Gastrocnemius medialis (tissue), 4 donors: ENCODE measurements at regions not wholly inside any gene's neighbourhood (a gene's known extent, or its start where the extent isn't known, plus 50 kb on each side); places are given as distances from the start of the nearest gene placed in this dataset.
"Not testable (repeated sequence)": the region's sequence is repeated elsewhere in the genome, so short reads cannot be mapped to it uniquely, and the experiment has no call there.

Experiments
- ATAC-seq, 2 donors: fragments of 150-250 bp; one replicate each; pipeline ENCODE4 v1.9.1; 2016
- DNase-seq, 2 donors: peaks; one replicate each; pipeline ENCODE4 v3.0.0-alpha.2; 2019
- H3K27ac ChIP-seq, 4 donors: fragments of 200-600 bp; sonication (generic); 1 replicate in 1 of 4; 2 replicates in 3 of 4; pipeline ENCODE4 v1.5.1; 2016 to 2018; ENCODE audit warnings: mild to moderate bottlenecking in 2 of 4, moderate library complexity in 1 of 4
- H3K27me3 ChIP-seq, 3 donors: fragments of 200-600 bp; sonication (generic) in 2 of 3; 1 replicate in 1 of 3; 2 replicates in 2 of 3; pipeline versions ENCODE4 v1.5.1 to v1.6.0; 2016 to 2019; ENCODE audit warnings: mild to moderate bottlenecking in 1 of 3, moderate library complexity in 1 of 3
- H3K36me3 ChIP-seq, 2 donors: fragments of 200-600 bp; sonication (generic) in 1 of 2; one replicate each; pipeline ENCODE4 v1.5.1; 2017 to 2018
- H3K4me1 ChIP-seq, 2 donors: fragments of 200-600 bp; sonication (generic) in 1 of 2; one replicate each; pipeline ENCODE4 v1.5.1; 2016 to 2017; ENCODE audit warnings: mild to moderate bottlenecking in 2 of 2
- H3K4me3 ChIP-seq, 4 donors: fragments of 200-600 bp; sonication (generic) in 3 of 4; 1 replicate in 1 of 4; 2 replicates in 3 of 4; pipeline ENCODE4 v1.5.1; 2016 to 2019; ENCODE audit warnings: mild to moderate bottlenecking in 2 of 4
- H3K9me3 ChIP-seq, 3 donors: fragments of 200-600 bp; sonication (generic) in 2 of 3; 1 replicate in 1 of 3; 2 replicates in 2 of 3; pipeline ENCODE4 v1.5.1; 2016 to 2019
- CTCF ChIP-seq, 5 experiments: fragments of 450-650 bp in 3 of 5; fragments of 200-600 bp in 2 of 5; sonication (generic) in 2 of 5; IDR thresholded peaks in 4 of 5; conservative IDR thresholded peaks in 1 of 5; 1 replicate in 4 of 5; 2 replicates in 1 of 5; pipeline ENCODE4 v1.5.1; 2016 to 2019; ENCODE audit warnings: antibody characterized with exemption in 5 of 5, mild to moderate bottlenecking in 3 of 5, moderate library complexity in 3 of 5
- POLR2A ChIP-seq, 2 donors: fragments of 450-650 bp; IDR thresholded peaks; one replicate each; pipeline ENCODE4 v1.6.1; 2017; ENCODE audit warnings: antibody characterized with exemption in 2 of 2, mild to moderate bottlenecking in 2 of 2, moderate library complexity in 2 of 2
- in situ Hi-C, 4 donors: fragments of 200-750 bp; cut with MboI; loops; one replicate each; pipeline versions ENCODE4 v1.15.0 to v1.8.0; 2017; ENCODE audit warnings: low sequenced_read_pairs in 4 of 4
- intact Hi-C: fragments of 100-400 bp; cut with DNase I; formaldehyde crosslinking; loops from one replicate; pipeline ENCODE4 v1.15.1; 2023; ENCODE audit warnings: low total_unique reads

GRCh38 chrX:130531066-130531465 lies 129.3 kb downstream of the RBMX2 start:
- Histone ChIP-seq H3K36me3 (no peaks in the 10 kb centered on the region), H3K9me3 (no peaks in the 10 kb centered on the region), H3K27me3 (no peaks in the 10 kb centered on the region), H3K27ac (no peak overlapping the region), H3K4me3 (no peak overlapping the region), H3K4me1 (no peaks in the 10 kb centered on the region)
- ATAC-seq (no peak), DNase-seq (no peak)
- no peak for TF ChIP-seq CTCF (IDR thresholded peaks at IDR 0.05 in 4 of 5, conservative IDR thresholded peaks at IDR 0.05 in 1 of 5)
- no peak for TF ChIP-seq POLR2A (IDR thresholded peaks at IDR 0.05)
- in situ Hi-C loops, result no loop called here
- intact Hi-C loops, result no loop called here

DNA sequence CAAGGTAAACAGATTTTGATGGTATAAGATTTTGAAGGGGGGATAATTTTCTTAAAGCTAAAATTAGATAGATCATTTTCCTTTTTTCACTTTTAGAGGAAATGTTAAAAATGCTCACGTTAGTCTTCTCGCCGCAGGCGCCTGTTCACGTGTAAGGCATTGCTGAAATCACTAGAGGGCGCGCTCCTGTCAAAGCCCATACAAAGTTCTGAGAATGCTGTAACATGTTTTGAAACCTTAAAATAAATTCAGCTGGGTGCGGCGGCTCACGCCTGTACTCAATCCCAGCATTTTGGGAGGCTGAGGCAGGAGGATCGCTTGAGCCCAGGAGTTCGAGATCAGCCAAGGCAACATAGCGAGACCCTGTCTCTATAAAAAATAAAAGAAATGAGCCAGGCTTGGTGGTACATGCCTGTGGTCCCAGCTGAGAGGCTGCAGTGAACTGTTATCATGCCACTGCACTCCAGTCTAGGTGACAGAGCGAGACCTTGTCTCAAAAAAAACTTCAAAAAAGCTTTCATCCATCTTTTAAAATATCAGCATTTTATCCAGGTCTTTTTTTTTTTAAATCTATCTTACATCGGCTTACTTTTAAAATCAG lies 138.0 kb downstream of the RBMX2 start:
- intact Hi-C loops (loop anchor here (1.0 kb wide), 1 partner anchor 377 kb away; no protein-coding TSS in a partner anchor), in situ Hi-C loops (loop anchor here in 3 of 4 donors (5.0 to 10.0 kb wide), 2 partner anchors 375 to 377 kb away; no protein-coding TSS in a partner anchor)
- no peak overlapping the region for H3K4me3 ChIP-seq
- H3K27ac ChIP-seq, result no peak overlapping the region
- peak in 4 of 5 experiments; percentile 14 to 60 (median 34) for TF ChIP-seq CTCF (IDR thresholded peaks at IDR 0.05 in 4 of 5, conservative IDR thresholded peaks at IDR 0.05 in 1 of 5)
- TF ChIP-seq POLR2A (IDR thresholded peaks at IDR 0.05), result no peak
- no peaks in the 10 kb centered on the region for H3K36me3 ChIP-seq
- no peak for DNase-seq
- no peaks in the 10 kb centered on the region for H3K9me3 ChIP-seq
- no peaks in the 10 kb centered on the region for H3K4me1 ChIP-seq
- peak in 1 of 2 donors; percentile 51 for ATAC-seq
- H3K27me3 ChIP-seq, result no peaks in the 10 kb centered on the region

GRCh38 chrX:130543603-130544325 lies 142.0 kb downstream of the RBMX2 start:
- no peak overlapping the region for H3K27ac ChIP-seq
- no peak for TF ChIP-seq POLR2A (IDR thresholded peaks at IDR 0.05)
- no peak for TF ChIP-seq CTCF (IDR thresholded peaks at IDR 0.05 in 4 of 5, conservative IDR thresholded peaks at IDR 0.05 in 1 of 5)
- no peaks in the 10 kb centered on the region for H3K27me3 ChIP-seq
- in situ Hi-C loops (loop anchor here in 3 of 4 donors (5.0 to 10.0 kb wide), 2 partner anchors 371 to 374 kb away; no protein-coding TSS in a partner anchor), intact Hi-C loops (no loop called here)
- H3K36me3 ChIP-seq, result no peaks in the 10 kb centered on the region
- H3K4me3 ChIP-seq, result no peak overlapping the region
- DNase-seq (no peak), ATAC-seq (no peak)
- no peaks in the 10 kb centered on the region for H3K9me3 ChIP-seq
- H3K4me1 ChIP-seq, result no peaks in the 10 kb centered on the region

DNA sequence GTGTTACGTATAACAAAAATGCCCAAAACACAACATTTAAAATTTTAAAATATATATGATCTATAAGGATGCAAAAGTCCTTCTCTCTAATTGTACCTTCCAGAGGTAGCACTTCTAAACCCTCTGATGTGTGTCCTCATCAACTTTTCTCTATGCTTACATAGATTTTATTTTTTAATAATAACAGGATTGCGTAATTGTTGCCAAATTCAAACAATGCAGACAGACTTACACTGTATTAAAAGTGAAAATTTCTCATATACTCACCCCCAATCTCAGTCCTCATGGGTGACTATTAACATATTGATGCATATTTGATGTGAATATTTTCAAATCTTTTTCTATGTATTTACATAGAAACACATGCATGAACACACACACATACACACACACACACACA lies 144.0 kb downstream of the RBMX2 start:
- Histone ChIP-seq H3K27me3 (no peaks in the 10 kb centered on the region), H3K4me1 (no peaks in the 10 kb centered on the region), H3K36me3 (no peaks in the 10 kb centered on the region), H3K27ac (no peak overlapping the region), H3K9me3 (no peaks in the 10 kb centered on the region), H3K4me3 (no peak overlapping the region)
- DNase-seq (no peak), ATAC-seq (no peak)
- in situ Hi-C loops, result loop anchor here in 2 of 4 donors (10.0 kb wide), 1 partner anchor 369 kb away; no protein-coding TSS in a partner anchor
- no peak for TF ChIP-seq CTCF (IDR thresholded peaks at IDR 0.05 in 4 of 5, conservative IDR thresholded peaks at IDR 0.05 in 1 of 5)
- TF ChIP-seq POLR2A (IDR thresholded peaks at IDR 0.05), result no peak
- intact Hi-C loops, result no loop called here

- H3K4me3 ChIP-seq, H3K4me1 ChIP-seq, H3K27ac ChIP-seq, DNase-seq, intact Hi-C loops, H3K9me3 ChIP-seq, H3K36me3 ChIP-seq, H3K27me3 ChIP-seq, ATAC-seq: not testable (repeated sequence)
- in situ Hi-C loops, result loop anchor here in 2 of 4 donors (10.0 kb wide), 1 partner anchor 365 kb away; no protein-coding TSS in a partner anchor
These were observed 147.6 kb downstream of the RBMX2 start for GRCh38 chrX:130549382-130549781.
